Mammary epithelial cell (primary cell): ENCODE measurements at regions not wholly inside any gene's neighbourhood (a gene's known extent, or its start where the extent isn't known, plus 50 kb on each side); places are given as distances from the start of the nearest gene placed in this dataset.

ENCODE experiments used
- CTCF ChIP-seq, 2 donors: IDR thresholded peaks in 1 of 2; conservative IDR thresholded peaks in 1 of 2; 2 replicates each; pipeline ENCODE4 v1.5.1; 2011 to 2012; ENCODE audit warnings: inconsistent platforms in 2 of 2, low read length in 2 of 2, mild to moderate bottlenecking in 2 of 2, control low read depth in 1 of 2, low read depth in 1 of 2; ENCODE audit not compliant: insufficient read depth in 1 of 2; ENCODE audit errors: extremely low read depth in 1 of 2
- EZH2 ChIP-seq: IDR thresholded peaks from 2 replicates; pipeline ENCODE4 v1.6.1; 2012; ENCODE audit warnings: low read length, inconsistent platforms, borderline replicate concordance

GRCh38 chr2:19203866-19204265, 154.6 kb downstream of the OSR1 start:
- TF ChIP-seq CTCF (conservative IDR thresholded peaks at IDR 0.05 in 1 of 2, IDR thresholded peaks at IDR 0.05 in 1 of 2; ENCODE audit: extremely low read depth in 1 of 2, insufficient read depth in 1 of 2, low read depth in 1 of 2, low read length in 2 of 2) (no peak), EZH2 (no peak)
